ENCODE measurements at regions not wholly inside any gene's neighbourhood (a gene's known extent, or its start where the extent isn't known, plus 50 kb on each side); places are given as distances from the start of the nearest gene placed in this dataset.
A peak's percentile ranks its signal among the peaks of the same experiment; 100 is the strongest.

- TF ChIP-seq ZBTB33 (IDR thresholded peaks at IDR 0.05; ENCODE audit: extremely low read depth, insufficient replicate concordance, low read length) = no peak
- TF ChIP-seq ZFX (IDR thresholded peaks at IDR 0.05) = no peak
- TF ChIP-seq ZNF274 (IDR thresholded peaks at IDR 0.05; ENCODE audit: low read depth, low read length) = no peak
- TF ChIP-seq POLR2AphosphoS5 (IDR thresholded peaks at IDR 0.05; ENCODE audit: low read depth, low read length) = no peak
- no peak for TF ChIP-seq MAX (IDR thresholded peaks at IDR 0.05)
- no peak for TF ChIP-seq EGR1 (IDR thresholded peaks at IDR 0.05; ENCODE audit: low read depth)
- TF ChIP-seq TCF7L2 (IDR thresholded peaks at IDR 0.05; ENCODE audit: borderline replicate concordance, extremely low read depth, insufficient read depth, insufficient read length) = peak; percentile 25
- peak; percentile 15 to 59 (median 55); a peak in 4 of 6 replicates for TF ChIP-seq CTCF (IDR thresholded peaks at IDR 0.05 in 2 of 3, conservative IDR thresholded peaks at IDR 0.05 in 1 of 3; ENCODE audit: borderline replicate concordance in 1 of 3, insufficient read depth in 1 of 3, low read depth in 2 of 3, low read length in 2 of 3)
- TF ChIP-seq ELF1 (IDR thresholded peaks at IDR 0.05; ENCODE audit: borderline replicate concordance, low read depth) = no peak
Observed at GRCh38 chr2:108182489-108182888, 57.3 kb upstream of the SULT1C3 start (continued).

- peak; percentile 4 for DNase-seq (ENCODE audit: low read depth, low spot score)
- H3K27me3 ChIP-seq (ENCODE audit: insufficient read depth, low read length) = no peaks in the 10 kb centered on the region
- no peak overlapping the region for H3K9ac ChIP-seq (ENCODE audit: low read length)
- RAD21 ChIA-PET (ENCODE audit: low non-redundant PET in 1 of 2, low total read pairs in 2 of 2, uncharacterized antibody in 2 of 2, unreplicated experiment in 2 of 2) = no interaction called here
- no peak overlapping the region for H3K4me2 ChIP-seq (ENCODE audit: low read length)
- intact Hi-C loops (cut with micrococcal nuclease) = loop anchor here (2.0 to 5.0 kb wide), 2 partner anchors 247 to 1546 kb away; no protein-coding TSS in a partner anchor
- TF ChIP-seq CBX3 (IDR thresholded peaks at IDR 0.05; ENCODE audit: low read depth) = no peak
- peak in 2 of 3 experiments; percentile 46 to 49; a peak in 4 of 6 replicates for TF ChIP-seq CTCF (IDR thresholded peaks at IDR 0.05 in 2 of 3, conservative IDR thresholded peaks at IDR 0.05 in 1 of 3; ENCODE audit: borderline replicate concordance in 1 of 3, insufficient read depth in 1 of 3, low read depth in 2 of 3, low read length in 2 of 3)
- TF ChIP-seq RAD21 (IDR thresholded peaks at IDR 0.05; ENCODE audit: low read depth) = 0 out of 2 replicates have a peak, but pooled peaks have one; percentile 23
- H3K79me2 ChIP-seq (ENCODE audit: insufficient read depth, low read length) = no peaks in the 10 kb centered on the region
- H4K20me1 ChIP-seq (ENCODE audit: insufficient read depth) = no peaks in the 10 kb centered on the region
- CTCF ChIA-PET = interaction anchor here (0.8 to 1.4 kb wide), 8 partner anchors 9 to 1546 kb away, joined by 3 to 5 read pairs (median 4); no protein-coding TSS in a partner anchor
- POLR2A ChIA-PET = no interaction called here
- no TSS peak for BruUV-seq (replicated peaks)
- no peak overlapping the region for H3K4me3 ChIP-seq (replicated peaks in 1 of 2; ENCODE audit: low read depth in 1 of 2, low read length in 2 of 2)
- peak; percentile 57; the same call in 1 of the 2 replicates for ATAC-seq
- no peaks in the 10 kb centered on the region for H3K9me3 ChIP-seq (ENCODE audit: control insufficient read depth in 1 of 2, insufficient read depth in 1 of 2, low read depth in 1 of 2, low read length in 2 of 2)
- no peaks in the 10 kb centered on the region for H3K9me2 ChIP-seq (ENCODE audit: insufficient read depth)
- no peaks in the 10 kb centered on the region for H3K4me1 ChIP-seq (ENCODE audit: control insufficient read depth in 1 of 2, insufficient read depth in 2 of 2, low read length in 2 of 2)
- no peaks in the 10 kb centered on the region for H3K36me3 ChIP-seq (ENCODE audit: control insufficient read depth in 1 of 2, insufficient read depth in 2 of 2, low read length in 2 of 2)
- H3K27ac ChIP-seq (ENCODE audit: low read depth, low read length) = no peak overlapping the region
- H2AFZ ChIP-seq (ENCODE audit: low read depth, low read length, poor library complexity, severe bottlenecking) = no peak overlapping the region
Observed at GRCh38 chr2:108184419-108184818, 55.3 kb upstream of the SULT1C3 start.

Data from HCT116 (cell line).